Uterus (tissue), 2 donors: ENCODE measurements at regions not wholly inside any gene's neighbourhood (a gene's known extent, or its start where the extent isn't known, plus 50 kb on each side); places are given as distances from the start of the nearest gene placed in this dataset.

Experiments
- CTCF ChIP-seq, 4 experiments: fragments of 200-600 bp in 2 of 4; fragments of 450-650 bp in 2 of 4; sonication (generic) in 2 of 4; IDR thresholded peaks; one replicate each; pipeline ENCODE4 v1.5.1; 2016 to 2019; ENCODE audit warnings: antibody characterized with exemption in 4 of 4, mild to moderate bottlenecking in 2 of 4, moderate library complexity in 1 of 4
- POLR2A ChIP-seq, 2 donors: fragments of 450-650 bp; IDR thresholded peaks; one replicate each; pipeline ENCODE4 v1.6.1; 2016; ENCODE audit warnings: antibody characterized with exemption in 2 of 2, mild to moderate bottlenecking in 1 of 2, moderate library complexity in 1 of 2

DNA sequence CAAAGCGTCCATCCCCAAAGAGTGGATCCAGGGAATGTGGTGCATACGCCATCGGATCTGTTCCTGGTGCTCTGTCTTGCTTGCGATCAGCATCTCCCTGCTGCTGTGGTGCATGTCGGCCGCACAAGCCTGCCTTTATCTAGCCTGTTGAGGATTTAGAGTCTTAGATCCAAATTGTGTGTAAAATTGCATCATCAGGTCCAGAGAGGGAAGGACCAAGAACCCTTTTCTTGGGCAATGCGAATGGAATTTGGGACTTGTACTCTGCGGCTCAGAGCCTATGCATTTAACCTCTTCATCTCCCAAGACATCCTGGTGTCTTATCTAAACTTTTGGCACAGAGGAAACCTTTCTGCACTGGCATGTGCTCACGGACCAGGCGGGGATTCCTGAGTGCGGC is 1238.7 kb downstream of the TBC1D22A start:
- no peak for TF ChIP-seq CTCF (IDR thresholded peaks at IDR 0.05)
- TF ChIP-seq POLR2A (IDR thresholded peaks at IDR 0.05), result no peak
